ENCODE measurements at regions not wholly inside any gene's neighbourhood (a gene's known extent, or its start where the extent isn't known, plus 50 kb on each side); places are given as distances from the start of the nearest gene placed in this dataset.

GRCh38 chr1:169025412-169025811 lies 81.1 kb upstream of the ATP1B1 start:
- no peaks in the 10 kb centered on the region for H4K20me1 ChIP-seq (ENCODE audit: insufficient read depth, low read length)
- H2AFZ ChIP-seq (ENCODE audit: low read length): no peak overlapping the region
- H3K36me3 ChIP-seq (ENCODE audit: insufficient read depth, low read length): no peaks in the 10 kb centered on the region
- no peak overlapping the region for H3K4me3 ChIP-seq (ENCODE audit: insufficient read depth, low read length)
- H3K9me3 ChIP-seq (ENCODE audit: low read depth, low read length): no peaks in the 10 kb centered on the region
- no peak for DNase-seq (ENCODE audit: insufficient read length, low spot score, missing footprints)
- H3K4me1 ChIP-seq (ENCODE audit: insufficient read depth, low read length): no peaks in the 10 kb centered on the region
- no peak overlapping the region for H3K4me2 ChIP-seq (ENCODE audit: insufficient read depth, low read length)
- H3K27me3 ChIP-seq (ENCODE audit: insufficient read depth, low read length): no peaks in the 10 kb centered on the region
- no peak for TF ChIP-seq CTCF (IDR thresholded peaks at IDR 0.05; ENCODE audit: extremely low read depth, low read depth, low read length)
- H3K79me2 ChIP-seq (ENCODE audit: insufficient read depth, low read length): no peaks in the 10 kb centered on the region
- no peak overlapping the region for H3K27ac ChIP-seq (ENCODE audit: low read depth, low read length)

- Histone ChIP-seq H3K4me3 (ENCODE audit: insufficient read depth, low read length) (no peak overlapping the region), H3K4me2 (ENCODE audit: insufficient read depth, low read length) (no peak overlapping the region), H3K4me1 (ENCODE audit: insufficient read depth, low read length) (no peaks in the 10 kb centered on the region), H3K9me3 (ENCODE audit: low read depth, low read length) (no peaks in the 10 kb centered on the region), H3K36me3 (ENCODE audit: insufficient read depth, low read length) (no peaks in the 10 kb centered on the region), H3K27ac (ENCODE audit: low read depth, low read length) (no peak overlapping the region), H3K79me2 (ENCODE audit: insufficient read depth, low read length) (no peaks in the 10 kb centered on the region), H3K27me3 (ENCODE audit: insufficient read depth, low read length) (no peaks in the 10 kb centered on the region), H2AFZ (ENCODE audit: low read length) (no peak overlapping the region), H4K20me1 (ENCODE audit: insufficient read depth, low read length) (no peaks in the 10 kb centered on the region)
- TF ChIP-seq CTCF (IDR thresholded peaks at IDR 0.05; ENCODE audit: extremely low read depth, low read depth, low read length): no peak
- DNase-seq (ENCODE audit: insufficient read length, low spot score, missing footprints): no peak
These were observed 78.7 kb upstream of the ATP1B1 start for GRCh38 chr1:169027607-169028320.

GRCh38 chr1:169031566-169032224 lies 74.8 kb upstream of the ATP1B1 start:
- Histone ChIP-seq H3K4me1 (ENCODE audit: insufficient read depth, low read length) (no peaks in the 10 kb centered on the region), H3K27ac (ENCODE audit: low read depth, low read length) (no peak overlapping the region), H4K20me1 (ENCODE audit: insufficient read depth, low read length) (no peaks in the 10 kb centered on the region), H3K79me2 (ENCODE audit: insufficient read depth, low read length) (no peaks in the 10 kb centered on the region), H2AFZ (ENCODE audit: low read length) (no peak overlapping the region), H3K27me3 (ENCODE audit: insufficient read depth, low read length) (no peaks in the 10 kb centered on the region), H3K36me3 (ENCODE audit: insufficient read depth, low read length) (no peaks in the 10 kb centered on the region), H3K9me3 (ENCODE audit: low read depth, low read length) (no peaks in the 10 kb centered on the region), H3K4me3 (ENCODE audit: insufficient read depth, low read length) (no peak overlapping the region), H3K4me2 (ENCODE audit: insufficient read depth, low read length) (no peak overlapping the region)
- no peak for DNase-seq (ENCODE audit: insufficient read length, low spot score, missing footprints)
- no peak for TF ChIP-seq CTCF (IDR thresholded peaks at IDR 0.05; ENCODE audit: extremely low read depth, low read depth, low read length)

GRCh38 chr1:169041366-169041765 lies 65.1 kb upstream of the ATP1B1 start:
- no peaks in the 10 kb centered on the region for H3K9me3 ChIP-seq (ENCODE audit: low read depth, low read length)
- H3K36me3 ChIP-seq (ENCODE audit: insufficient read depth, low read length): no peaks in the 10 kb centered on the region
- no peaks in the 10 kb centered on the region for H4K20me1 ChIP-seq (ENCODE audit: insufficient read depth, low read length)
- TF ChIP-seq CTCF (IDR thresholded peaks at IDR 0.05; ENCODE audit: extremely low read depth, low read depth, low read length): no peak
- no peaks in the 10 kb centered on the region for H3K27me3 ChIP-seq (ENCODE audit: insufficient read depth, low read length)
- H3K79me2 ChIP-seq (ENCODE audit: insufficient read depth, low read length): no peaks in the 10 kb centered on the region
- DNase-seq (ENCODE audit: insufficient read length, low spot score, missing footprints): no peak
- no peak overlapping the region for H3K4me3 ChIP-seq (ENCODE audit: insufficient read depth, low read length)
- H3K4me2 ChIP-seq (ENCODE audit: insufficient read depth, low read length): no peak overlapping the region
- no peak overlapping the region for H3K27ac ChIP-seq (ENCODE audit: low read depth, low read length)
- no peak overlapping the region for H2AFZ ChIP-seq (ENCODE audit: low read length)
- H3K4me1 ChIP-seq (ENCODE audit: insufficient read depth, low read length): no peaks in the 10 kb centered on the region

Measured in osteoblast (primary cell).